HG03460 (cell line): ENCODE measurements at regions not wholly inside any gene's neighbourhood (a gene's known extent, or its start where the extent isn't known, plus 50 kb on each side); places are given as distances from the start of the nearest gene placed in this dataset.
"Not testable (repeated sequence)": the region's sequence is repeated elsewhere in the genome, so short reads cannot be mapped to it uniquely, and the experiment has no call there.

ENCODE experiments used
- ATAC-seq: cut with Tn5 transposase; IDR thresholded peaks from one replicate; pipeline ENCODE4 v1.9.1; 2021; ENCODE audit not compliant: unreplicated experiment

- ATAC-seq, result no peak
Measured at GRCh38 chr11:23903044-23903704, 593.7 kb upstream of the LUZP2 start.

- ATAC-seq, result no peak
Measured at GRCh38 chr11:23919455-23919854, 577.4 kb upstream of the LUZP2 start.

- ATAC-seq, result no peak
Measured at GRCh38 chr11:23923357-23923756, 573.5 kb upstream of the LUZP2 start.

GRCh38 chr11:23924226-23924625 is 572.6 kb upstream of the LUZP2 start:
- ATAC-seq, result no peak

GRCh38 chr11:23931443-23931842 is 565.4 kb upstream of the LUZP2 start:
- no peak for ATAC-seq

- ATAC-seq, result no peak
Measured at GRCh38 chr11:23932485-23932898, 564.4 kb upstream of the LUZP2 start.

GRCh38 chr11:23933721-23934120 is 563.1 kb upstream of the LUZP2 start:
- no peak for ATAC-seq

- not testable (repeated sequence) for ATAC-seq
Measured at GRCh38 chr11:23934671-23935270, 562.1 kb upstream of the LUZP2 start.

- ATAC-seq, result not testable (repeated sequence)
Measured at GRCh38 chr11:23942117-23942815, 554.6 kb upstream of the LUZP2 start.

GRCh38 chr11:23944923-23945322 is 551.9 kb upstream of the LUZP2 start:
- ATAC-seq, result no peak

- ATAC-seq, result no peak
Measured at GRCh38 chr11:23947883-23948282, 549.0 kb upstream of the LUZP2 start.

- no peak for ATAC-seq
Measured at GRCh38 chr11:23948851-23949250, 548.0 kb upstream of the LUZP2 start.

- no peak for ATAC-seq
Measured at GRCh38 chr11:23953951-23954710, 542.7 kb upstream of the LUZP2 start.

- ATAC-seq, result no peak
Measured at GRCh38 chr11:23954730-23955129, 542.1 kb upstream of the LUZP2 start.

GRCh38 chr11:23956586-23956985 is 540.3 kb upstream of the LUZP2 start:
- ATAC-seq, result no peak

- ATAC-seq, result no peak
Measured at GRCh38 chr11:23957314-23957713, 539.5 kb upstream of the LUZP2 start.

- ATAC-seq, result no peak
Measured at GRCh38 chr11:23959462-23959861, 537.4 kb upstream of the LUZP2 start.

- ATAC-seq, result no peak
Measured at GRCh38 chr11:23961503-23962338, 535.1 kb upstream of the LUZP2 start.

- ATAC-seq, result no peak
Measured at GRCh38 chr11:23973244-23973643, 523.6 kb upstream of the LUZP2 start.

- ATAC-seq, result no peak
Measured at GRCh38 chr11:23974051-23974450, 522.8 kb upstream of the LUZP2 start.

GRCh38 chr11:23974601-23975000 is 522.3 kb upstream of the LUZP2 start:
- ATAC-seq, result no peak
